BLaER1 treated with 17β-estradiol and CSF1 and Interleukin-3, amounts not matched to agents 10 nM and 100 nM (cell line): ENCODE measurements at regions not wholly inside any gene's neighbourhood (a gene's known extent, or its start where the extent isn't known, plus 50 kb on each side); places are given as distances from the start of the nearest gene placed in this dataset.

Experiments used
- H3K27ac ChIP-seq, 11 experiments: shearing (Covaris generic); formaldehyde crosslinking; 2 replicates each; pipeline ENCODE4 v1.8.1; 2022
- H3K27me3 ChIP-seq, 11 experiments: shearing (Covaris generic); formaldehyde crosslinking; 2 replicates each; pipeline ENCODE4 v1.8.1; 2022
- H3K36me3 ChIP-seq, 11 experiments: shearing (Covaris generic); formaldehyde crosslinking; 2 replicates each; pipeline ENCODE4 v1.8.1; 2022
- H3K4me1 ChIP-seq, 10 experiments: shearing (Covaris generic); formaldehyde crosslinking; 2 replicates each; pipeline ENCODE4 v1.8.1; 2022
- H3K4me2 ChIP-seq, 11 experiments: shearing (Covaris generic); formaldehyde crosslinking; 2 replicates each; pipeline ENCODE4 v1.8.1; 2022
- H3K4me3 ChIP-seq, 10 experiments: shearing (Covaris generic); formaldehyde crosslinking; 2 replicates each; pipeline ENCODE4 v1.8.1; 2022
- H3K9ac ChIP-seq, 11 experiments: shearing (Covaris generic); formaldehyde crosslinking; 2 replicates each; pipeline ENCODE4 v1.8.1; 2022
- H3K9me3 ChIP-seq, 11 experiments: shearing (Covaris generic); formaldehyde crosslinking; replicated peaks in 1 of 11; 2 replicates each; pipeline ENCODE4 v1.8.1; 2022
- H4K20me1 ChIP-seq, 11 experiments: shearing (Covaris generic); formaldehyde crosslinking; 2 replicates each; pipeline ENCODE4 v1.8.1; 2022
- Cebpa-rat ChIP-seq, 11 experiments: shearing (Covaris generic); IDR thresholded peaks; 2 replicates each; pipeline ENCODE4 v1.8.1; 2022

DNA sequence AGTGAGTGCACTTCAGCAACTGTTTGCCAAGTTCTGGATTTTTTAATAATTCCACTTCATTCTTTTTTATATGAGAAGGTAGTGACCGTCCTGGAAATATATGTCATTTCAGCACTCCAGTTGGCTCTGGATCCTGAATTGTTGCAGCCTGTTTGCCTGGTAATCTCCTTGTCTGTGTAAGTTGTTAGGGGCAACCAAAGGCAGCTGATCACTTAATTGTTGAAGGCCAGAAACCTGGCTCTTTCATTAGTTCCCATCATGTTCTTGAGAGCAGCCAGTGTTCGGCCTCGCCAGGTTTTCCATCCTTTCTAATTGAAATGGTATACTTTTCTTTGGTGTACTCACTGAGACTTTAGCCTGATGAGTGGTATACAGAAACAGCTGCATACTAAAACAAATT is 168.6 kb downstream of the SOX2 start:
- no peak overlapping the region for H3K9ac ChIP-seq
- no peaks in the 10 kb centered on the region for H3K27me3 ChIP-seq
- TF ChIP-seq Cebpa-rat (IDR thresholded peaks at IDR 0.05), result no peak
- H3K9me3 ChIP-seq, result no peaks in the 10 kb centered on the region
- H3K4me2 ChIP-seq, result no peak overlapping the region
- no peaks in the 10 kb centered on the region for H4K20me1 ChIP-seq
- H3K36me3 ChIP-seq, result no peaks in the 10 kb centered on the region
- no peaks in the 10 kb centered on the region for H3K4me1 ChIP-seq
- no peak overlapping the region for H3K27ac ChIP-seq
- no peak overlapping the region for H3K4me3 ChIP-seq

DNA sequence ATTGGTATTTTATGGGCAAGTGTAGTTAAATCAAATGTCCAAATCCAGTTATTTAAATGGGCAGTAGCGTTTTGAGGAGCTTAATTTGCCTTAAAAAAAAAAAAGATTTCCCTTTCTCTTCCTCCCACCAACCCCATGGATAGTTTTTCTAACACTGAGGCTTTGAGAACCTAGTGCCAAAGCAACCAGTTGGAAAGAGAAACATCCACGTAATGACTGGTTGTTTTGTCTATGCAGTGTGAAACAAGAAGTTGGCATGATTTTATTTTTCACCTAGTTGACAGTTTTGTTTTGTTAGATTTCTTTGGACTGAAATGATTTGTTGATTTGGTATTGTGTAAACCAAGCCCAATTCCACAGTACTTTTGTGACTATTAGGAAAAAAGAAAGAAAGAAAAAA is 170.0 kb downstream of the SOX2 start:
- Histone ChIP-seq H3K4me3 (no peak overlapping the region), H3K9me3 (no peaks in the 10 kb centered on the region), H4K20me1 (no peaks in the 10 kb centered on the region), H3K9ac (no peak overlapping the region), H3K36me3 (no peaks in the 10 kb centered on the region), H3K4me1 (no peaks in the 10 kb centered on the region), H3K27ac (no peak overlapping the region), H3K4me2 (no peak overlapping the region), H3K27me3 (no peaks in the 10 kb centered on the region)
- no peak for TF ChIP-seq Cebpa-rat (IDR thresholded peaks at IDR 0.05)

GRCh38 chr3:181885868-181886630 is 174.3 kb downstream of the SOX2 start:
- H3K36me3 ChIP-seq, result no peaks in the 10 kb centered on the region
- no peak overlapping the region for H3K9ac ChIP-seq
- TF ChIP-seq Cebpa-rat (IDR thresholded peaks at IDR 0.05), result no peak
- no peak overlapping the region for H3K27ac ChIP-seq
- no peaks in the 10 kb centered on the region for H3K27me3 ChIP-seq
- H3K4me3 ChIP-seq, result no peak overlapping the region
- peaks cover 0 to 10% (median 0%) of the 10 kb centered on the region in 11 experiments; a peak in 3 of 22 replicates for H3K9me3 ChIP-seq
- no peaks in the 10 kb centered on the region for H4K20me1 ChIP-seq
- no peaks in the 10 kb centered on the region for H3K4me1 ChIP-seq
- no peak overlapping the region for H3K4me2 ChIP-seq

DNA sequence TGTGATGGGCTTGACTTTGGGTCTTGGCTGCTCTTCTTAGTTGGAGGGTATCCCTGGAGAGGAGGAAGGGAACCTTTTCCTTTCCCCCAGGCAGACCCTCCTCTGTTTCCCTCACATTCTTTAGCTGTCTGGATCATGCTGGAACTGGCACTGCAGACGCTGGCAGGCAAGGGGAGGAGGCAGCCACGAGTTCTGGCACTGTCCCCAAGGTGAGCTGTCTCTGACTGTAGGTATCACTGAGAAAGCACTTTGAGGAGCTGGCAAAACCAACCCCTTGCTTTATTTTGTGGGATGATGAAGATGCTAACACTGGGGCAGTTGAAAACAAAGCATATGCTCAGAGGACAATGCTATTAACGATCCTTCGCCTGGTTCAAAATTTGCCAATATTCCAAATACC is 175.0 kb downstream of the SOX2 start:
- Histone ChIP-seq H3K4me1 (no peaks in the 10 kb centered on the region), H3K27ac (no peak overlapping the region), H3K9me3 (peaks cover 0 to 10% (median 0%) of the 10 kb centered on the region in 11 experiments; a peak in 3 of 22 replicates), H4K20me1 (no peaks in the 10 kb centered on the region), H3K4me3 (no peak overlapping the region), H3K9ac (no peak overlapping the region), H3K4me2 (no peak overlapping the region), H3K36me3 (no peaks in the 10 kb centered on the region), H3K27me3 (no peaks in the 10 kb centered on the region)
- TF ChIP-seq Cebpa-rat (IDR thresholded peaks at IDR 0.05), result no peak

DNA sequence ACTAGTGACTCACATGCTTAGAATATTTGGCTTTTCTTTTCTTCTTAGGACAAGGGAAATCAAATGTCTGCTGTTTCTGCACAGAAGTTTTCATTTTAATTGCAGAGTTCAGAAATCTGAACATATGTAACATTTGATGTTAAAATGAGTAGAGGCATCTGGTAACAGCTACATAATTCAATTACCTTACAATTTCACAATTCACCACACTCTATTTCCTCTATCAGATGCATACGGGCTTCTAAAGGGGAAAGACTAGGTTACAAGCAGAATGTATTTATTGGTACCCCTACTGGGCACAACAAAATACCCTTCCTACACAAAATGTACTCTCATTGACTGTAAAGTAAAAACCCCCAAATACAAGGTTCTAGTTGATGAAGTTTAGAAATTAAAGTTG is 176.0 kb downstream of the SOX2 start:
- Histone ChIP-seq H3K9me3 (peaks cover 0 to 10% (median 0%) of the 10 kb centered on the region in 11 experiments; a peak in 3 of 22 replicates), H3K4me3 (no peak overlapping the region), H3K4me2 (no peak overlapping the region), H3K36me3 (no peaks in the 10 kb centered on the region), H3K27ac (no peak overlapping the region), H4K20me1 (no peaks in the 10 kb centered on the region), H3K9ac (no peak overlapping the region), H3K4me1 (no peaks in the 10 kb centered on the region), H3K27me3 (no peaks in the 10 kb centered on the region)
- no peak for TF ChIP-seq Cebpa-rat (IDR thresholded peaks at IDR 0.05)

DNA sequence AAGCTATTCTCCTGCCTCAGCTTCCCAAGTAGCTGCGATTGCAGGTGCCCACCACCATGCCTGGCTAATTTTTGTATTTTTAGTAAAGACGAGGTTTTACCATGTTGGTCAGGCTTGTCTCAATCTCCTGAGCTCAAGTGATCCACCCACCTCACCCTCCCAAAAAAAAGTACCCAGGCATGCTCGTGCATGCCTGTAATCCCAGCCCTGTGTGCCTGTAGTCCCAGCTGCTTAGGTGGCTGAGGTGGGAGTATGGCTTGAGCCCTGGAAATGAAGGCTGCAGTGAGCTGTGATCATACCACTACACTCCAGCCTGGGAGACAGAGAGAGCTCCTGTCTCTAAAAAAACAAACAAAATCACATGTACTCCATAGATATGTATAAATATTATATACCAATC is 176.5 kb downstream of the SOX2 start:
- no peaks in the 10 kb centered on the region for H3K4me1 ChIP-seq
- no peak overlapping the region for H3K4me2 ChIP-seq
- no peak overlapping the region for H3K9ac ChIP-seq
- H3K4me3 ChIP-seq, result no peak overlapping the region
- no peak for TF ChIP-seq Cebpa-rat (IDR thresholded peaks at IDR 0.05)
- no peaks in the 10 kb centered on the region for H3K27me3 ChIP-seq
- no peaks in the 10 kb centered on the region for H3K36me3 ChIP-seq
- H3K9me3 ChIP-seq, result peaks cover 0 to 10% (median 0%) of the 10 kb centered on the region in 11 experiments; a peak in 3 of 22 replicates
- no peak overlapping the region for H3K27ac ChIP-seq
- no peaks in the 10 kb centered on the region for H4K20me1 ChIP-seq

- Histone ChIP-seq H3K27ac (no peak overlapping the region), H4K20me1 (no peaks in the 10 kb centered on the region), H3K9ac (no peak overlapping the region), H3K4me3 (no peak overlapping the region), H3K4me2 (no peak overlapping the region), H3K27me3 (no peaks in the 10 kb centered on the region), H3K9me3 (peaks cover 0 to 10% (median 0%) of the 10 kb centered on the region in 11 experiments; a peak in 3 of 22 replicates), H3K36me3 (no peaks in the 10 kb centered on the region), H3K4me1 (no peaks in the 10 kb centered on the region)
- TF ChIP-seq Cebpa-rat (IDR thresholded peaks at IDR 0.05), result no peak
Observed at GRCh38 chr3:181892848-181893247, 181.1 kb downstream of the SOX2 start.

GRCh38 chr3:181896605-181897004 is 184.9 kb downstream of the SOX2 start:
- no peak overlapping the region for H3K27ac ChIP-seq
- no peaks in the 10 kb centered on the region for H3K27me3 ChIP-seq
- no peaks in the 10 kb centered on the region for H3K36me3 ChIP-seq
- H3K4me2 ChIP-seq, result no peak overlapping the region
- no peaks in the 10 kb centered on the region for H3K9me3 ChIP-seq
- no peaks in the 10 kb centered on the region for H3K4me1 ChIP-seq
- H4K20me1 ChIP-seq, result no peaks in the 10 kb centered on the region
- H3K9ac ChIP-seq, result no peak overlapping the region
- no peak for TF ChIP-seq Cebpa-rat (IDR thresholded peaks at IDR 0.05)
- H3K4me3 ChIP-seq, result no peak overlapping the region

GRCh38 chr3:181899702-181900101 is 188.0 kb downstream of the SOX2 start:
- no peak overlapping the region for H3K27ac ChIP-seq
- H3K27me3 ChIP-seq, result no peaks in the 10 kb centered on the region
- H3K4me3 ChIP-seq, result no peak overlapping the region
- H3K4me2 ChIP-seq, result no peak overlapping the region
- no peak overlapping the region for H3K9ac ChIP-seq
- no peaks in the 10 kb centered on the region for H4K20me1 ChIP-seq
- no peak for TF ChIP-seq Cebpa-rat (IDR thresholded peaks at IDR 0.05)
- no peaks in the 10 kb centered on the region for H3K4me1 ChIP-seq
- H3K36me3 ChIP-seq, result no peaks in the 10 kb centered on the region
- H3K9me3 ChIP-seq, result no peaks in the 10 kb centered on the region

- Histone ChIP-seq H3K4me1 (no peaks in the 10 kb centered on the region), H3K9me3 (no peaks in the 10 kb centered on the region), H3K9ac (no peak overlapping the region), H3K4me2 (no peak overlapping the region), H3K36me3 (no peaks in the 10 kb centered on the region), H3K27ac (no peak overlapping the region), H4K20me1 (no peaks in the 10 kb centered on the region), H3K27me3 (no peaks in the 10 kb centered on the region), H3K4me3 (no peak overlapping the region)
- no peak for TF ChIP-seq Cebpa-rat (IDR thresholded peaks at IDR 0.05)
Observed at GRCh38 chr3:181901626-181902025, 189.9 kb downstream of the SOX2 start.
